Stomach (tissue), 8 donors: ENCODE measurements at regions not wholly inside any gene's neighbourhood (a gene's known extent, or its start where the extent isn't known, plus 50 kb on each side); places are given as distances from the start of the nearest gene placed in this dataset.

Experiments used
- DNase-seq, 2 donors: peaks; one replicate each; pipeline versions ENCODE4 v3.0.0 to v3.0.0-alpha.2; 2013 to 2019
- H3K27ac ChIP-seq, 5 donors: fragments of 200-600 bp in 4 of 5; sonication (generic) in 4 of 5; one replicate each; pipeline ENCODE4 v1.5.1; 2013 to 2019; ENCODE audit warnings: mild to moderate bottlenecking in 1 of 5, moderate library complexity in 1 of 5
- H3K27me3 ChIP-seq, 3 donors: fragments of 200-600 bp; sonication (generic); one replicate each; pipeline ENCODE4 v1.5.1; 2017 to 2019; ENCODE audit warnings: mixed run types in 1 of 3
- H3K36me3 ChIP-seq, 4 donors: fragments of 200-600 bp; sonication (generic); 1 replicate in 3 of 4; 2 replicates in 1 of 4; pipeline ENCODE4 v1.5.1; 2016 to 2019
- H3K4me1 ChIP-seq, 4 donors: fragments of 200-600 bp; sonication (generic); one replicate each; pipeline ENCODE4 v1.5.1; 2016 to 2019
- H3K4me3 ChIP-seq, 4 donors: fragments of 200-600 bp; sonication (generic) in 3 of 4; one replicate each; pipeline ENCODE4 v1.5.1; 2016 to 2019; ENCODE audit warnings: mild to moderate bottlenecking in 1 of 4
- H3K9me3 ChIP-seq, 4 donors: fragments of 200-600 bp; sonication (generic); one replicate each; pipeline ENCODE4 v1.5.1; 2016 to 2019
- EP300 ChIP-seq: sonication (generic); formaldehyde crosslinking; IDR thresholded peaks from one replicate; pipeline ENCODE4 v1.6.1; 2017; ENCODE audit warnings: antibody characterized with exemption
- POLR2A ChIP-seq, 4 donors: fragments of 450-650 bp; IDR thresholded peaks; one replicate each; pipeline ENCODE4 v1.6.1; 2016; ENCODE audit warnings: antibody characterized with exemption in 4 of 4, control low read depth in 2 of 4, mild to moderate bottlenecking in 1 of 4, moderate library complexity in 1 of 4
- POLR2AphosphoS5 ChIP-seq, 3 donors: sonication (generic); formaldehyde crosslinking; IDR thresholded peaks; one replicate each; pipeline ENCODE4 v1.6.1; 2016; ENCODE audit warnings: antibody characterized with exemption in 3 of 3
- whole genome bisulfite sequencing, 5 donors: extraction: QIAGEN DNeasy Blood & Tissue Kit in 3 of 5; methylation state at CpG; one replicate each; pipeline versions ENCODE4 v1.1.5 to v1.1.7; 2013 to 2018; 5-methylcytosine and 5-hydroxymethylcytosine counted together
- intact Hi-C: fragments of 100-400 bp; cut with DNase I; formaldehyde crosslinking; loops from one replicate; pipeline ENCODE4 v1.15.1; 2023; ENCODE audit warnings: low total_unique reads
- TF ChIP-seq, protein P1 (sequence below), 7 experiments: fragments of 450-650 bp in 4 of 7; fragments of 200-600 bp in 3 of 7; sonication (generic) in 3 of 7; IDR thresholded peaks; one replicate each; pipeline ENCODE4 v1.5.1; 2016 to 2019; ENCODE audit warnings: antibody characterized with exemption in 7 of 7, control low read depth in 2 of 7, mild to moderate bottlenecking in 1 of 7
- donor health status: healthy with polysubstance abuse.
- donor health status: Bipolar disorder and iron deficiency.
- donor health status: healthy.

DNA sequence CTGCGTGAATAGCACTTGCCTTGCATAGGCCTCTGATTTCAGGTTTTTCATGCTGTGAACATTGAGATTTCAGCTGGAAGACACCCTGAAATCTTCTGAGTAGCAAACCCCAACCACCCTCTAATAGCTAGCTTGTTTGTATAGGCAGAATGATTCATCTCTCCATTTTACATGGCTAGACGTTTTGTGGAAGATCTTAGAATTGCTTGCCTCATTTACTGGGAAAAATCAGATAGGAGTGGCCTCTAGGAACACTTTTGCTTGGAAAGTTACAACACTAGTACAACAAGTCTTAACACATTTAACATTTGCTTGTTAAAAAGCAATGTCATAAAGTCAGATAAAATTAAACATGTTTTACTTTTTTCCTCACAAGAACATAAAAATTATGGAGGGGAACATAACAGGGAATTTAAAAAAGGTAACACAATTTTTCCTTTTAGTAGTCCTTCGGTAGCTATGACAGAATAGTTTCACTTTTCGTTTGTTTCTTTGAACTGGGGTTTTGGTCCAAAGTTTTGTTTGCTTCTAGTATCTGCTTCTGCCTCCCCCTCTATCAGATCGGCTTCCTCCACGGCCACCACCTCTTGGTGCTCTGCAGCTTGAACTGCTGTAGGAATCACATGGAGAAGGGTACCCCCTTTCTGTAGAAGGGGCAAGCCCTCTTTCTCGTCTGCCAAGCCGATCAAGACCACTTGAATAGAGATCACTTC is 102.2 kb upstream of the PTCHD4 start:
- H3K4me3 ChIP-seq = no peak overlapping the region
- no peaks in the 10 kb centered on the region for H3K27me3 ChIP-seq
- no peaks in the 10 kb centered on the region for H3K4me1 ChIP-seq
- H3K36me3 ChIP-seq = no peaks in the 10 kb centered on the region
- no peak overlapping the region for H3K27ac ChIP-seq
- no peak for DNase-seq
- intact Hi-C loops = no loop called here
- TF ChIP-seq EP300 (no peak), POLR2AphosphoS5 (IDR thresholded peaks at IDR 0.05) (no peak), POLR2A (IDR thresholded peaks at IDR 0.05) (no peak)
- TF ChIP-seq, protein P1, sequence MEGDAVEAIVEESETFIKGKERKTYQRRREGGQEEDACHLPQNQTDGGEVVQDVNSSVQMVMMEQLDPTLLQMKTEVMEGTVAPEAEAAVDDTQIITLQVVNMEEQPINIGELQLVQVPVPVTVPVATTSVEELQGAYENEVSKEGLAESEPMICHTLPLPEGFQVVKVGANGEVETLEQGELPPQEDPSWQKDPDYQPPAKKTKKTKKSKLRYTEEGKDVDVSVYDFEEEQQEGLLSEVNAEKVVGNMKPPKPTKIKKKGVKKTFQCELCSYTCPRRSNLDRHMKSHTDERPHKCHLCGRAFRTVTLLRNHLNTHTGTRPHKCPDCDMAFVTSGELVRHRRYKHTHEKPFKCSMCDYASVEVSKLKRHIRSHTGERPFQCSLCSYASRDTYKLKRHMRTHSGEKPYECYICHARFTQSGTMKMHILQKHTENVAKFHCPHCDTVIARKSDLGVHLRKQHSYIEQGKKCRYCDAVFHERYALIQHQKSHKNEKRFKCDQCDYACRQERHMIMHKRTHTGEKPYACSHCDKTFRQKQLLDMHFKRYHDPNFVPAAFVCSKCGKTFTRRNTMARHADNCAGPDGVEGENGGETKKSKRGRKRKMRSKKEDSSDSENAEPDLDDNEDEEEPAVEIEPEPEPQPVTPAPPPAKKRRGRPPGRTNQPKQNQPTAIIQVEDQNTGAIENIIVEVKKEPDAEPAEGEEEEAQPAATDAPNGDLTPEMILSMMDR (IDR thresholded peaks at IDR 0.05) = no peak
- H3K9me3 ChIP-seq = no peaks in the 10 kb centered on the region
- 57 to 64% (median 59%) methylated on average over 8 of the region's 8 CpGs for WGBS, 5 donors

DNA sequence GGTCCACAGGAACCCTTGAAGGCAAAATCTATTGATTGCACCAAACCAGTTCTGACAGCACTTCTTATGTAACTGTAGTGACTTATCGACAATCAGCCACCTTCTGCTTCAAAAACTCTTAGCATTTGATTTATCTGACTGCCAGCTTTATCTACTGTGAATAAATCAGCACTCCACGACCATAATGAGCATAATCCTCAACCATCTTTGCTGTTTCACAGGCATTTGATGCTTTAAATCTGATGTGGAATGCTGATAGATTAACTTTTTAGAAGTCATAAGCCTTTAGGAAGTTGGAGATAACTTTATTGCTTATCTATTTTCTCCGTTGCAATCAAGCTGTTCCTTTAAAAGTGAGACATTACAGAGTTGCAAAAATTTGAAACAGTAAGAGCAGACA is 101.5 kb upstream of the PTCHD4 start:
- no peaks in the 10 kb centered on the region for H3K27me3 ChIP-seq
- H3K27ac ChIP-seq = no peak overlapping the region
- H3K4me3 ChIP-seq = no peak overlapping the region
- H3K36me3 ChIP-seq = no peaks in the 10 kb centered on the region
- H3K9me3 ChIP-seq = no peaks in the 10 kb centered on the region
- 30 to 39% (median 33%) methylated on average over 3 of the region's 3 CpGs for WGBS, 5 donors
- DNase-seq = no peak
- H3K4me1 ChIP-seq = no peaks in the 10 kb centered on the region
- intact Hi-C loops = no loop called here
- TF ChIP-seq POLR2AphosphoS5 (IDR thresholded peaks at IDR 0.05) (no peak), POLR2A (IDR thresholded peaks at IDR 0.05) (no peak), EP300 (no peak)
- TF ChIP-seq, protein P1 (IDR thresholded peaks at IDR 0.05) = no peak

DNA sequence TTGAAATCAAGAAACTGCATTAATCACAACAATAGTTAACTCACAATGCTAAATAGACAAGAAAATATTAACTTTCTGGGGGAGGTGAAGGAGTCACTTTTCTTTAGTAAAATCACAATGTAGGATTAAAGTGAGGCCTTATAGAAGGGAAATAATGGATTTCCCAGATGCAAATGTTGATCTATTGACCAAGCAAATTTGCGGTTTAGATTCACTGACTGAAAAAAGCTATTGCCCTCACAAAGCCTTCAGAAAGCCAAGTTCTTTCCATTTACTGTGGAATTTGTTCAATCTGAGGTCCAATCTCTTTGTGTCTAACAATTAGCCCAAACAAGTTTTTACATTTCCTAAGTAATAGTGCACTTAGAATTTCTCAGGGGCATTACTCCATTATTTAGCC is 95.1 kb upstream of the PTCHD4 start:
- no peak for DNase-seq
- TF ChIP-seq POLR2A (IDR thresholded peaks at IDR 0.05) (no peak), EP300 (no peak), POLR2AphosphoS5 (IDR thresholded peaks at IDR 0.05) (no peak)
- TF ChIP-seq, protein P1 (IDR thresholded peaks at IDR 0.05) = no peak
- no peaks in the 10 kb centered on the region for H3K36me3 ChIP-seq
- no peaks in the 10 kb centered on the region for H3K27me3 ChIP-seq
- H3K9me3 ChIP-seq = peaks cover 0 to 13% (median 0%) of the 10 kb centered on the region in 4 donors
- H3K27ac ChIP-seq = no peak overlapping the region
- H3K4me1 ChIP-seq = no peaks in the 10 kb centered on the region
- intact Hi-C loops = no loop called here
- 33 to 70% (median 53%) methylated on average over 1 of the region's 1 CpG for WGBS, 5 donors
- H3K4me3 ChIP-seq = no peak overlapping the region

DNA sequence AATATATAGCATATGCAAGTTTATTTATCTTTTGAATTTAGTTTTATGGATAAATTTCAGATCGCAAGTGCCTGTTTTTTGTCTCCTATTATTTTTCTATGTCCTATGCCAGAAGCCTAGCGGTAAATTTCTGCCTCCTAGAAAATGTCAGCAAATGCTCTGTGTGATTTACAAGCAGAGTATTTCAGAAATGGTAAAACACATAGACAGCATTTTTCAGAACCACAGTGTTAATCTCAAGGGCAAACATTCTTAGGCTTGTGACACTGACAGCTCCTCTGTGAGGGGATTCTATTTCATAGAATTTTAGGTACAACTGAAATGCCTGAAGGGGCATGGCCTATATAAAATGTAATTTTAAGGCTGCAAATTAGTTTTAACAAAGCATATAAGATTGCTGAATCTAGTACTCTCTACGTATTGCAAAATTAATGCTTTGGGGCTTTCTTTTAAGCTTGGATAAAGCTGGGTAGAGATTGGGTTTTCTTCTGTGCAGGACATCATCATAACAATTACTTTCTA is 89.9 kb upstream of the PTCHD4 start:
- 67 to 86% (median 86%) methylated on average over 3 of the region's 3 CpGs for WGBS, 5 donors
- no peaks in the 10 kb centered on the region for H3K36me3 ChIP-seq
- intact Hi-C loops = no loop called here
- H3K27ac ChIP-seq = no peak overlapping the region
- H3K4me3 ChIP-seq = no peak overlapping the region
- TF ChIP-seq POLR2A (IDR thresholded peaks at IDR 0.05) = no peak
- TF ChIP-seq, protein P1 (IDR thresholded peaks at IDR 0.05) = no peak
- no peak for TF ChIP-seq POLR2AphosphoS5 (IDR thresholded peaks at IDR 0.05)
- no peak for TF ChIP-seq EP300
- H3K27me3 ChIP-seq = no peaks in the 10 kb centered on the region
- H3K4me1 ChIP-seq = no peaks in the 10 kb centered on the region
- DNase-seq = no peak
- peaks cover 0 to 14% (median 0%) of the 10 kb centered on the region in 4 donors for H3K9me3 ChIP-seq
